VCaP (cell line): ENCODE measurements at regions not wholly inside any gene's neighbourhood (a gene's known extent, or its start where the extent isn't known, plus 50 kb on each side); places are given as distances from the start of the nearest gene placed in this dataset.
A peak's percentile ranks its signal among the peaks of the same experiment; 100 is the strongest.
"Not testable (repeated sequence)": the region's sequence is repeated elsewhere in the genome, so short reads cannot be mapped to it uniquely, and the experiment has no call there.

Experiments used
- H3K27ac ChIP-seq: fragments of 450-650 bp; 2 replicates; pipeline ENCODE4 v1.5.1; 2017
- CTCF ChIP-seq: fragments of 450-650 bp; conservative IDR thresholded peaks from 2 replicates; pipeline ENCODE4 v1.5.1; 2017; ENCODE audit warnings: mild to moderate bottlenecking, moderate library complexity

DNA sequence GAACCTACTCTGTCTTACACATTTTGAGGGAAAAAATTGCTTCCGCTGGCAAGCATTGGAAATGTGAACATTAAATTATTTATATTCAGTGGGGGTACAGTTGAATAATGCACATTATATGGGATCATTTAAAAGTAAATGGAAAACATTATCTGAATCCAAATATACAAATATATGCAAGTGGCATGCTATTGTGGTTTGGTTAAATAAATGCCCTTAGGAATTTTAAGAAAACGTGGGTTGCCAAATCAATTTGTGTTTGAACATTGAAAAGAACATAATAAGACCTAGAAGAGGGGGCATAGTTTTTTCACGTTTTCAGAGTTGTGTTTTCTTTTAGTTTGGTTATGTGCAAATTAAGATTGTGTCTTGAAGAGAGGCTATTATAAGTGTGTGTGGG is 230.5 kb upstream of the PRKX start:
- no peak overlapping the region for H3K27ac ChIP-seq
- TF ChIP-seq CTCF, result no peak

- peak; percentile 67 for TF ChIP-seq CTCF
- no peak overlapping the region for H3K27ac ChIP-seq
Observed at GRCh38 chrX:3940000-3940610, 226.7 kb upstream of the PRKX start.

DNA sequence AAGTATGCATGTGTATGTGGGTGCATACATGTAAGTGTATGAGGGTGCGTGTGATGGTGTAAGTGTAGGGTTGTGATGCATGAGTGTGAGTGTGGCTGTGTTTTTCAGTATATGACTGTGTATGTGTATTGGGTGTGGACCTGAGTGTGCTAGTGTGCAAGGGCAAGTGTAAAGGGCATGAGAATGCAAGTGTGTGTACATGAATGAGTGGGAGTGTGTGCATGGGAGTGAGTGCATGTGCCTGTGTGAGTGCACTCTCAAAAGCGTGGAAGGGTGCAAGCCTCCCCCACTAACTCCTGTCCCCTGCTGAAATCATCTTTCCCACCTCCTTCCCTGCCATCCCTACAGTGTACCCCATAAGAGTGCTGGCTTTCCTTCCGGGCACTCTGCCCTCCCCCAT is 225.1 kb upstream of the PRKX start:
- no peak for TF ChIP-seq CTCF
- H3K27ac ChIP-seq, result no peak overlapping the region

- H3K27ac ChIP-seq, result not testable (repeated sequence)
Observed at GRCh38 chrX:3935196-3935595, 221.7 kb upstream of the PRKX start.

DNA sequence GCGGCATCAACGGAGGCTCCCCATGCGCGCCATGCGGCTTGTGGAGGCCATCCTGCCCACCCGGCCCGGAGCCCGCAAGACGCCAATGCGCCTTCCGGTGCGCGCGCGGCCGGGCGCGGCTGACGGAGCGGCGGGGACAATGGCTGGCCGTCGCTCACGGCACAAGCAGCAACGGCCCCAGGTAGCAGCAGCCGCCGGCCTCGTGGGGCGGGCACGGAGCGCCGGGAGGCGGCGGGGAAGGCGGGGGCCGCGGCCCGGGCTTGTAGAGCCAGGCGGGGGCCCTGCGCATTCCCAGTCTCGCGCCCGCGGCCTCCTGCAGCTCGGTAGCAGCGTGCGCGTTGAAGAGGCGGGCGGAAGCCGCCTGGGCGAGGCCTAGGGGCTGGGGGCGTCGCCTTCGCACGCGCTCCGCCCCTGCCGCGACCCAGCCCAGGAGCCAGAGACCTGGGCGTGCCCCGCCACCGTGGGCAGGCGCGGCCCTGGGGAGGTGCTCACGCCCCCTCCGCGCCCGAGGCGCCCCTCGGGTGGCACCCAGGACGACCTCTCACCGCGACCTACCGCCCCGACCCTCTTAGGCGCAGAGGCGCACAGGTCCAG is 207.1 kb upstream of the PRKX start:
- H3K27ac ChIP-seq, result not testable (repeated sequence)

DNA sequence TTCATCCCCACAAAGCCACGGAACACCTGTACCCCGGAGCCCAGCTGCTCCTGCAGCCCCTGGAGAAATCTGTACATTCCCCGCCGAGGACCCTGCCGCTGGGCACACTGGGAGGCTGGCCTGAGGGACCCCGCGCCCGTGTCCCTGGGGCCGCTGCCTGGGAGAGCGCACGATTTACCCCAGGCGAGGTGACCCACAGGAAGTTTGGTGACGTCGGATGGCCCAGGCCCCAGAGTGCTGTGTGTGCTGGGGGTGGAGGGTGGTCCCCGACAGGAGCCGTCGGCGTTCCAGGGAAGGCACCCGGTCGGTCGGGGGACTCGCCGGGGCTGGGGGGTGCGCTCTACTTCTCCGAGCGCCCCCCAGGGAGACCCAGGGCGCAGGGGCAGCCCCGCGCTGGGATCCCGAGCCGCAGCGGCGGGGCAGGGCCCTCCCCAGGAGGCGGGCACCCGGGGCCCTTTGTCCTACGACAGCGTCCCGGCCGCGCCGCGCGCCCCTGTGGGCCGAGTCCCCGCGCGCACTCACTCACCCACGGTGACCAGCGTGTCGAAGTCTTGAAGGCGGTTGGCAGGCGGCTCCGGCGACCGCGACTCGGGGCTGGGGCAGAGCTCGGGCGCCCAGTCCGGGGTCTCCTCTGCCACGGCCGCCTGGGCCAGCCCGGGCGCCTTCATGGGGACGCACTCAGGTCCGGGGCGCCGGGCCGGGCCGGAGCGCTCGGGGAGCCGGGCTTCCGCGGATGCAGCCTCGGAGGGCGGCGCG is 206.4 kb upstream of the PRKX start:
- not testable (repeated sequence) for H3K27ac ChIP-seq

DNA sequence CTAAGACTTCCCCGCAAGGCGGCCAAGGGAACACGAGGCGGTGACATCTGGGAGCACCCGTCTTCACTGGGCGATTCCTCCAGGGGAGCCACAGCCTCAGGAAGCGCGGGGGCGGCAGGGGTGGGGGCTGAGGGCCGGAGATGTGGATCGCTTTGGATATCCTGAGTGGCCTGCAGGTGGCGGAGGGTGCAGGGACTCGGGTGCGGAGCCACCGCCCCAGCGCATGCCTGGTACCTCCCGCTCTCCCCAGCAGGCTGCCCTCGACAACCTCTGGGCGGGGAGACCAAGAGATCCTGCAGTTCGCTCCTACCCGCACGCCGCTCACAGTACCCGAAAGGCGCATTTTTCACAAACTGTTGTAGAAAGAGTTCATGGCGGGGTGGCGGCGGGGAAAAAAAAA is 201.4 kb upstream of the PRKX start:
- not testable (repeated sequence) for H3K27ac ChIP-seq

DNA sequence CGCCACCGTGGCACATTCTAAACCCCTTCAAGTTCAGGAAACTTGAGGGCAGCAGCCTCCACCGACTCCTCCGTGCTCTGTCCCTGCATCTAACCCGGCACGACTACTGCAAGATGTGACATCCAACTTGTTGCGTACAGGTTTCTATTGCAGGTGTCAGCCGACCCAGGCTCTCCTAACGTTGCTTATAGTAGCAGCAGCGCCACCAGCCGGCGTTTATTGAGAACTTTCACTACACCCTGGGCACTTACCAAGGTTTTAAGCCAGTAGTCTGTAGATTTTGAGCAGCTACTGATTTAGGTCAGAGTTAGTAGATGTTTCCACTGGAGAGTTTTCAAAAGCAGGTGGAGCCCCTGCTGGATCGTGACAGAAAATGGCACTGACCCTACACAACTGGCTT is 200.6 kb upstream of the PRKX start:
- not testable (repeated sequence) for H3K27ac ChIP-seq

DNA sequence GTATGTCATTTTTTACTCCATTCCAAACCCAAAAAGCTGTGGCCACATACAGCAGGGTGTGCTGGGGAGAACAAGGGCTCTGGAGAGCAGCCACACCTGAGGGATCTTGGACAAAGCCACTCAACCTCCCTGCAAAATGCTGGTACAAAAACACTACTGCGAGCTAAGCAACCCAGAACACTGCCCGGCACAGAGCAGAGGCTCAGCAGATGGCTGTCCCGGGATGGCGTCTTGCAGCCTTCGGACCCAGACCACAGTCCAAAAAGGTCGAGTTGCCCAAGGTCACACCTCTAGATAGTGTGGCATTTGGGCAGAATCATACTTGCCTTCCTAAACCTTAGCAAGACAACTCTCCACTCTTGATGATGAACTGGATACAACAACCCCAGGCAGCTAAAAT is 197.6 kb upstream of the PRKX start:
- H3K27ac ChIP-seq, result not testable (repeated sequence)

GRCh38 chrX:3910611-3911010 is 197.2 kb upstream of the PRKX start:
- H3K27ac ChIP-seq, result not testable (repeated sequence)

- not testable (repeated sequence) for H3K27ac ChIP-seq
Observed at GRCh38 chrX:3905522-3906258, 192.2 kb upstream of the PRKX start.

DNA sequence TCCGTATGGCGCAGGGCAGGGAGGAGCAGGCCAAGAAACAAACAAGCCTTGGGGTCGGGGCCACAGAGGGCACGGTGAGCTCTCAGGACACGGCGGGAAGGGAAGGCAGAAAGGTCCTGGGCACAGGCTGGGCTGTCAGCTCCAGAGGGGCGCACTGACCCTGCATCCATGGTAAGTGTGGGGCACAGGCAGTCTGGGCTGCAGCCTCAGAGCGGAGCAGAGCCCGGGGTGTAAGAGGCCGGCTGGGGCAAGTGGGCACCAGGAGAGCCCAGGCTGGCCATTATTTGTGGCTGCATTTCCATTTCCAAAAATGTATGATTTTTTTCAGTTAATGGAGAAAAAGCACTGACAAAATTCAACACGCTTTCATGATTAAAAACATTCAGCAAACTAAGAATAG is 188.8 kb upstream of the PRKX start:
- H3K27ac ChIP-seq, result not testable (repeated sequence)

DNA sequence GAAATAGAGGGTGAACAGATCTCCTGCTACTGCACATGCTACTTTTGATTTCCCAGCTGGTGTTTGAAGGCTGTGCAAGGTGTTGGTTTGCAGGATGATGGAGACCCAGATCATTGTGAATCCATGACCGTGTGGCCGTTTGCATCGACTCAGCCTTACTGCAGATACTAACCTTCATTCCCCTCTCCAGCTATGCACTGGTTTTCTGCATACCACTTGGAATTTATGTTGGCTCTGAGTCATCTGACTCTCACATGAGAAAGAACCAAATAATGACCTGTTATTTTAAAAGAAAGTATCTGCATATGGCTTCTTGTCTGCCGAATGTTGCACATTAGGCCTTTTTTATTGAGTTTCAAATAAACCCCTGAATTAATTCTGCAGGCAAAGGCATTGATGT is 183.3 kb upstream of the PRKX start:
- H3K27ac ChIP-seq, result not testable (repeated sequence)

GRCh38 chrX:3882553-3882920 is 169.1 kb upstream of the PRKX start:
- not testable (repeated sequence) for H3K27ac ChIP-seq

DNA sequence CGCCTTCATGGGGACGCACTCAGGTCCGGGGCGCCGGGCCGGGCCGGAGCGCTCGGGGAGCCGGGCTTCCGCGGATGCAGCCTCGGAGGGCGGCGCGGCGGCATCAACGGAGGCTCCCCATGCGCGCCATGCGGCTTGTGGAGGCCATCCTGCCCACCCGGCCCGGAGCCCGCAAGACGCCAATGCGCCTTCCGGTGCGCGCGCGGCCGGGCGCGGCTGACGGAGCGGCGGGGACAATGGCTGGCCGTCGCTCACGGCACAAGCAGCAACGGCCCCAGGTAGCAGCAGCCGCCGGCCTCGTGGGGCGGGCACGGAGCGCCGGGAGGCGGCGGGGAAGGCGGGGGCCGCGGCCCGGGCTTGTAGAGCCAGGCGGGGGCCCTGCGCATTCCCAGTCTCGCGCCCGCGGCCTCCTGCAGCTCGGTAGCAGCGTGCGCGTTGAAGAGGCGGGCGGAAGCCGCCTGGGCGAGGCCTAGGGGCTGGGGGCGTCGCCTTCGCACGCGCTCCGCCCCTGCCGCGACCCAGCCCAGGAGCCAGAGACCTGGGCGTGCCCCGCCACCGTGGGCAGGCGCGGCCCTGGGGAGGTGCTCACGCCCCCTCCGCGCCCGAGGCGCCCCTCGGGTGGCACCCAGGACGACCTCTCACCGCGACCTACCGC is 168.6 kb upstream of the PRKX start:
- not testable (repeated sequence) for H3K27ac ChIP-seq

- not testable (repeated sequence) for H3K27ac ChIP-seq
Observed at GRCh38 chrX:3881255-3881895, 167.9 kb upstream of the PRKX start.

GRCh38 chrX:3876393-3876792 is 162.9 kb upstream of the PRKX start:
- not testable (repeated sequence) for H3K27ac ChIP-seq
